GM18951 (cell line): ENCODE measurements at regions not wholly inside any gene's neighbourhood (a gene's known extent, or its start where the extent isn't known, plus 50 kb on each side); places are given as distances from the start of the nearest gene placed in this dataset.

Experiments used
- POLR2A ChIP-seq: IDR thresholded peaks from 4 replicates; pipeline ENCODE4 v1.6.1; 2011; ENCODE audit warnings: mild to moderate bottlenecking; ENCODE audit not compliant: insufficient read length, insufficient read depth; ENCODE audit errors: extremely low read depth
- in situ Hi-C: fragments of 300-500 bp; cut with MboI; formaldehyde crosslinking; loops from one replicate; pipeline ENCODE4 v1.12.0; 2022; ENCODE audit warnings: low sequenced_read_pairs, mixed read lengths, inconsistent platforms; ENCODE audit not compliant: unreplicated experiment

DNA sequence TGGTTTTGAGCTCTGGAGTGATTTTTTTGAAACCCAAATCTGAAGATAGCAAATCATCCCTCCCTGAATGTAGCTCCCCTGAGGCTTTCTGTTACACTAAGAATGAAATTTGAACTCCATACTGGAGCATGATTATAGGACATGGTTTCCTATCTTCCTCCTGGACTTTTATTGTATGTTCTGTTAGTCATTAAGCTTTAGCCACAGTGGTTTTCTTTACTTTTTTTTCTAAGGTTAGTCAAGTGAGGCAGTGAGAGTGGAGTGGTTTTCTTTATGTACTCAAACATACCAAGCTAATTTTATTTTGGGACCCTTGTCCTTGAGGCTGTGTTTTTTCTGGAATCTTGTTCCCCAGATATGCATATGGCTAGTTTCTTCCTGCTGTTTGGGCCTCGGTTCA lies 55.2 kb upstream of the FRMD4B start:
- no peak for TF ChIP-seq POLR2A
- in situ Hi-C loops = loop anchor here (25.0 kb wide), 1 partner anchor 279 kb away; no protein-coding TSS in a partner anchor

DNA sequence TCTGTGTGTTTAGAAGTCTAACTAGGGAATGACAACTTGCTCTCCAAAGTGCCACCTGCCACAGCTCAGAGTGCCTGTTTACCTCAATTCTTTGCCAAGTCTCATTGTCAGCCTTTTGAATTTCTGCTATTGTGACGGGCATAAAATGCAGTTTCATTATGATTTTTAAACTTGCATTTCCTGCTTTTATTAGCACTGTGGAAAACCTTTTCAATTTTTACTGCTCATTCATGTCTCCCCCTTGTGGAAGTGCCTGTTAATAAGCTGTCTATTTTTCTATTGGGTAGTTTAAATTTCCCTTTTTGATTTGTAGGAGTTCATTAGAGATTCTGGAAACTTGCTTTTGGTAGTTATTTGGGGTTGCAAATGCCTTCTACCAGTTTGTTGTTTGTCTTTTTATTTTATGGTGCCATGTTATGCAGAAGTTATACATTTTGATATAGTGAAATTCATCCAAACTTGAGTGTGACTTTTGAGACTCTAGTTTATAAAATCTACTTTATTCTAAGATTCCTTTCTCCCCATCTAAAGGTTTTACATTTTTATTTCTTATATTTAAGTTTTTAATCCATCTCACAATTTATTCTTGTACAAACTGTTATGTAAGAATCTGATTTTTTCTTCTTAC lies 53.9 kb upstream of the FRMD4B start:
- in situ Hi-C loops = loop anchor here (25.0 kb wide), 1 partner anchor 277 kb away; no protein-coding TSS in a partner anchor
- TF ChIP-seq POLR2A = no peak

DNA sequence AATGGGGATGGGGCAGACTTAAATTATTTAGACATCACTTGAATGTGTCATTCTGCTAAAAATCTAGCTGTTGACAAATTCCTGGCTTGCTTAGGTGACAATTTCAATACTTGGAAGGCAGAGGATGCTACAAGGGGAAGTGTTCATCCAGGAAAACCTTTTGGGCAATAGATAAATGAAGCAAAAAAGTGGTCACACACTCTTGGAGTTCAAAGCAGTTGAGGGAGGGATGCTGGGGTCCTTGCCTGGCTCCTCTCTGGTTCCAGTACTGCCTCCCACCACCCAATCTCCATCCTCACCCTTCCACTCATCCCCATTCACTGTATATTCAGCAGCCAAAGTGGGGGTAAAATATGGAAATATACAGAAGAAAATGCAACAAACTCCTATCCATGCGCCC lies 52.6 kb upstream of the FRMD4B start:
- TF ChIP-seq POLR2A = no peak
- in situ Hi-C loops = loop anchor here (25.0 kb wide), 1 partner anchor 276 kb away; no protein-coding TSS in a partner anchor

- no peak for TF ChIP-seq POLR2A
- in situ Hi-C loops = loop anchor here (25.0 kb wide), 1 partner anchor 273 kb away; no protein-coding TSS in a partner anchor
These were observed 49.7 kb upstream of the FRMD4B start for GRCh38 chr3:69435274-69436265.
